ENCODE measurements at regions not wholly inside any gene's neighbourhood (a gene's known extent, or its start where the extent isn't known, plus 50 kb on each side); places are given as distances from the start of the nearest gene placed in this dataset.

DNA sequence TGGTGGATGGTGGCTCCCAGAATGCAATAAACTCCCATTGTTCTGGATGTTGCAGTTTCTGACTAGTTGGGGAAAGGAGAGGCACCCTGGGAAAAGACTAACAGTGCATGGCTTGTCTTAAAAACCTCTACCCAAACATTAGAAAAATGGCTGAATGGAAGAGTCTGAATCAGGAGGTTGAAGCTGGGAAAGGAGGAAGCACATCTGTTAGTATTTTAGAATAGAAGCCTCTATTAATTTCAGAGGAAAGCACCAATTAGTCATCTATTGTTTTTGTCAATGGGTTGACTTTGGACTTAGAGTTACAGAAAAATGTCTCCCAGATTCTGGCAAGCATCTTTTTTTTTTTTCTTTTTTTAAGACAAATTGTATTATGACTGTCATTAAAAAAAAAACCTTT, 56.1 kb upstream of the ELMO1 start:
- DNase-seq = no peak

GRCh38 chr7:37505750-37506353, 57.2 kb upstream of the ELMO1 start:
- no peak for DNase-seq

- DNase-seq = no peak
These were observed 59.5 kb upstream of the ELMO1 start for GRCh38 chr7:37508118-37508517.

DNA sequence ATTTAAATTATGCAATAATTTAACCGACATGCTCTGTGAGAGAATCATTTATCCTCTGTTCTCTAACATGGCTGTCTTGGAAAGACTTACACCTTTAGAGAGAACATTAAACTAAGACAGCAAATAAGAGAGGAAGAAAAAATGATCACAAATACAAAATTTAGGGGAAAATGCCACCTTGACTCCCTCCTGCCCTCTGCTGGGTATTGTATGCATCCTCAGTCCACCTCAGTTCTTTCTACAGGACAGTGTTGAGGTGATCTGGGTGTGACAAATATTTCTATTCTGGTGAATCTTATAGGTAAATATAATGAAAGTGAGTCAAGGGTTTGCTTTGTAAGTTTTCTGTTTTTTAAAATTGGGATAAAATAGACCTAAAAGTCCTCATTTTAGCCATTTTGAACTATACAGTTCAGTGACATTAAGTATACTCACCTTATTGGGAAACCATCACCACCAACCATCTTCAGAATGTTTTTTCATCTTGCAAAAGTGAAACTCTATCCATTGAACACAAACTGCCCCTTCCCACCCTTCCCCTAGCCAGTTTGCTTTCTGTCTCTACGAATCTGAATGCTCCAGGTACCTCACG, 61.5 kb upstream of the ELMO1 start:
- no peak for DNase-seq

GRCh38 chr7:37511915-37512314, 63.3 kb upstream of the ELMO1 start:
- DNase-seq = no peak

- no peak for DNase-seq
These were observed 65.8 kb upstream of the ELMO1 start for GRCh38 chr7:37514497-37514896.

- no peak for DNase-seq
These were observed 68.0 kb upstream of the ELMO1 start for GRCh38 chr7:37516664-37517063.

- no peak for DNase-seq
These were observed 69.6 kb upstream of the ELMO1 start for GRCh38 chr7:37518266-37518665.

- DNase-seq = no peak
These were observed 75.4 kb upstream of the ELMO1 start for GRCh38 chr7:37524056-37524455.

DNA sequence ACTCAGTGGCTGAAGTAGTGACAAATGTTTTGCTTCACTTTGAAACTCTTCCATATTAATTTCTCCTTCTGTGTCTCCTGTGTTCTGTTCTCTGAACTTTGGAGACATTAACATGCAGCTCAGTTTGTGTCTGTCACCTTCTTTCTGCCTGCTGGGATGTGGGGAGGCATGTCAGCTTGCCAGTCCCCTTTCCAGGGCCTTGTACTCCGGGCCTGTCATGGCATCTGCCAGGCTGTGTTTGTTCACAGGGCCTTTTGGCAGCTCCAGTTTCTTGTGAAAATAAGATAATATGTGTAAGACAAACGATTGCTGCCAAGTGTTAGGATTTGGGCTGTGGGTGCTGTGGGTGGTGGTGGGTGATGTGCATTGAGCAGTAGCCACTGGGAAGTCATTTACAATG, 76.1 kb upstream of the ELMO1 start:
- DNase-seq = no peak

DNA sequence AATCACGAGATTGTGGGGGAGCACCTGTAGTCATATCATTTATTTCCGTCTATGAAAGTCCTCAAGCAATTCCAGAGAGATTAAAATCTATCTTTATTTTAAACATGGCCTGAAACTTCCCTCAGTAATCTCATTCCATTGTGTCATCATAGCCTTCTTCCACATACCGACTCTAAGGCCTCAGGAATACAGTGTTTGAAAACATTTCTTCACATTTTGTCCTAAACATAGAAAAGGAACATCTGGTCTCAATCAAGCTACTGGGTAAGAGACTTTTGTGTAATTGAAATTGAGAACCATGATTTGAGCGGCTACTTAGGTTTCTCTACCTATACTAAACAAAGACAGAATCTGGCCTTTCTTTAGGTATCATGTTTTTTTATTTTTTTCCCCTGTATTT, 78.0 kb upstream of the ELMO1 start:
- DNase-seq = no peak

DNA sequence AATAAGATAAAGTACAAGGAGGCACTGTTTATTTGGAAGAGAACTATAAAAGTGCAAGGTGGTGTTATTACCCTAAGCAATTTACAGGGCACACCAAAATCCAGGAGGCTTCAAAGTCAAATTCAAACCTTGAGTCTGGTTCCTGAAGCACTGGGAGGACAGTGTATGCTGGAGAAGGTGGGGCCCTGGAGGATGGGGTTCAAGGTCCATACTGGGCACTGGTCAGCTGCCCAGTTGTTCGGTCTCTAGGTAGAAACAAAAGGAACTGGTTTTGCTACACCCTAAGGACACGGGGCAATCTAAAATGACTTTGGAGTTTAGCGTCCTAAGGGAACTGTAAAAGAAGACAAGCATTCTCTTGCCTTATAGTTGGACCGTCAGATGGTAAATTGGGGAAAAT, 78.4 kb upstream of the ELMO1 start:
- no peak for DNase-seq

DNA sequence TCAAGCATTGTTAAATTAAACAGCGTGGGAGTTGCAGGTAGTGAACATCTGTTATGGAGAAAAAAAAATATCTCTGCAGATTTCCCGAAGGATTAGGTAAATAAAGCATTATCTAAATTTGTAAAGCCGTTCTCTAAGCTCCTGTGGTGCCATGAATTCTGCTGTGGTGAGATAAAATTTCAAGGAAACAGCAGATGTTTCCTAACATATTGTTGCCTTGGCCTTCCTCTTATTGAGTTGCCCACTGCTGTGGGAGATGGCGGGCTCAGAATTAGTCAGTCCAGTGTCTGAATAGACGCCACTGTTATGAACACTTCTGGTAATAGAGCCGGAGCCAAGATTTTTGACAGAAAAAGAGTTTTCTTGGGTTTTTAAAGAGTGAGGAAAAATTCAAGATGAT, 82.6 kb upstream of the ELMO1 start:
- DNase-seq = peak; percentile 60

GRCh38 chr7:37532636-37533035, 84.0 kb upstream of the ELMO1 start:
- DNase-seq = no peak

DNA sequence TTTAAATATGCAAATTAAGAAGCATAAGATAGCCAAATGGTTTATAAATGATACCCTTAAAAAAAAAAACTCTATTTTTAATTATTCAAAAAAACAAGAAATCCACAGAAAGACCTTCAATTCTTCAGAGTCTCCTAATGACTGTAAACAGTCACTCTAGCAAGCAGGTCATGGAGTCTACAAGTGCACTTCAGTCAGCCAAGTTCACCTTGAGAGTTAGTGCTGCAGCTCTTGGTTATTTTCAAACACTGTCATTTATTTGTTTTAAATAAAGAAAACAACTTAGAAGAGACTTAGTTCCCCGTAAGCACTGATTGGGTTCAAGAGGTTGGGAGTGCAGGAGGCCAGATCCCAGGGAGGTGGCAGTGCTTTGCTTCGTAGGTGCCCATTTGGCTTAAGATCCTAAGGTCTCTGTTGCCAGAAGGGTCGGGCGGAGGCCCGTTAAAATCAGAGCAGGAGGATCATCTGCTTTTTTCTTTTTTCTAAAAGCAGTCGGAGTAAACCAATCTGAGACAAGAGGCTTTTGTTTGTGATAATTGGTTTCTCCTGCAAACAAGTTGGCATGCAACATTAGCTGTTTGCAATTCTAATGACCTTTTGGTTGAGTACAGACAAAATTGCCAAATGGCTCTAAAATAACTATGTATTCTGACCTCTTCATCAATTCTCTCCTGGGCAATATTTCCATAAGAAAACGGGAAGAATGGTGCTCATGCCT, 86.4 kb upstream of the ELMO1 start:
- peak; percentile 19 for DNase-seq

GRCh38 chr7:37535841-37536240, 87.2 kb upstream of the ELMO1 start:
- DNase-seq = no peak

DNA sequence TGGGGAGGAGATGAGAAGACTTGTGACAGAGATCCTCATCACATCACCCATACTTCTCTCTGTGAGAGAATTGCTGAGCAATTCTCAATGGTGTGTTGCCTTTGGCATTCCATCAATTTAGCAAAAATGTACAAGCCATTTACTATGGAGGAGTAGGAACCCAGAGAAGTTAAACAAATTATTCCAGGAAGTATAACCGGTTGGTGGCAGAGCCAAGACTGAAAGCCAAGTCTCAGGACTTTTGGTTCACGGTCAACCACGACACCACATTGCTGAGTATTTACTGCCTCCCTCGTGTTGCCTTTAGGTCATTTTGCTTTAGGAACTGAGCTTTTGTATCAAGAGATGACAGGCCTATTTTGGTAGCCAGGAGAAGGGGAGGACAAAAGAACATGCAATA, 88.0 kb upstream of the ELMO1 start:
- DNase-seq = no peak

GRCh38 chr7:37537439-37537838, 88.8 kb upstream of the ELMO1 start:
- no peak for DNase-seq

- no peak for DNase-seq
These were observed 90.3 kb upstream of the ELMO1 start for GRCh38 chr7:37538945-37539344.

- DNase-seq = no peak
These were observed 92.3 kb upstream of the ELMO1 start for GRCh38 chr7:37540917-37541316.

DNA sequence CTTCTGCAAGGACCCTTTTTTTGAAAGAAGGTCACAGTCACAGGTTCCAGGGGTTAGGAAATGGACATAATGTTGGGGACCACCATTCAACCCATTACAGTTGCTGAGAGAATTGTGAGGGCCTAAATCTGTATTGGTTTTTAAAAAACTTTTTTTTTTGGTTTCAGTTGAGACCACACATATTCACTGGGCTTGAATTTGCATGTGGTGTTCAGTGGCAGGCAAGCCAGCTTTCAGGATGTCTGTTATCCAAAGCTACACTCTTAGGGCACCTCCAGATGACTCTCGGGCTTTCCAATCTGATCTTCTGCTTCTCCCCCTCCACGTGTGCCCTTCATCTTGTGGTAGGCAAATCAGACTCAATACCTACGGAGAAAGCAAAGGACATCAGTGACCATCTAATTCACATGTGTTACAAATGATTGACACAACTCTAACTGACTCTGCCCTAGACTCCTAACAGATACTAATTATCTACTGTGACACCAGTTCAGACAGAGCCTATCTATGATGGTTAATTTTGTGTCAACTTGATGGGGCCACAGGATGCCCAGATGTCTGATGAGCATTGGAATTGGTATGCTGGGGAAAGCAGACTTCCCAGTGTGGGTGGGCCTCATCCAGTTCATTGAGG, 93.3 kb upstream of the ELMO1 start:
- no peak for DNase-seq

- no peak for DNase-seq
These were observed 97.2 kb upstream of the ELMO1 start for GRCh38 chr7:37545619-37546534.

- no peak for DNase-seq
These were observed 98.0 kb upstream of the ELMO1 start for GRCh38 chr7:37546677-37547076.

All from NCI-H2171 (cell line).